Upper lobe of left lung (tissue), 4 donors: ENCODE measurements at regions not wholly inside any gene's neighbourhood (a gene's known extent, or its start where the extent isn't known, plus 50 kb on each side); places are given as distances from the start of the nearest gene placed in this dataset.

Source experiments
- EP300 ChIP-seq, 4 donors: sonication (generic); formaldehyde crosslinking; IDR thresholded peaks; one replicate each; pipeline ENCODE4 v1.5.1; 2017; ENCODE audit warnings: antibody characterized with exemption in 4 of 4, control low read depth in 2 of 4
- POLR2A ChIP-seq, 4 donors: fragments of 450-650 bp; IDR thresholded peaks; one replicate each; pipeline ENCODE4 v1.5.1; 2016 to 2017; ENCODE audit warnings: antibody characterized with exemption in 4 of 4, mild to moderate bottlenecking in 2 of 4
- POLR2AphosphoS5 ChIP-seq, 2 donors: sonication (generic); formaldehyde crosslinking; IDR thresholded peaks; one replicate each; pipeline ENCODE4 v1.5.1; 2017; ENCODE audit warnings: antibody characterized with exemption in 2 of 2
- TF ChIP-seq, protein P1 (sequence below), 6 experiments: fragments of 450-650 bp in 4 of 6; fragments of 200-600 bp in 2 of 6; sonication (generic) in 2 of 6; IDR thresholded peaks; one replicate each; pipeline ENCODE4 v1.5.1; 2016 to 2019; ENCODE audit warnings: antibody characterized with exemption in 6 of 6

DNA sequence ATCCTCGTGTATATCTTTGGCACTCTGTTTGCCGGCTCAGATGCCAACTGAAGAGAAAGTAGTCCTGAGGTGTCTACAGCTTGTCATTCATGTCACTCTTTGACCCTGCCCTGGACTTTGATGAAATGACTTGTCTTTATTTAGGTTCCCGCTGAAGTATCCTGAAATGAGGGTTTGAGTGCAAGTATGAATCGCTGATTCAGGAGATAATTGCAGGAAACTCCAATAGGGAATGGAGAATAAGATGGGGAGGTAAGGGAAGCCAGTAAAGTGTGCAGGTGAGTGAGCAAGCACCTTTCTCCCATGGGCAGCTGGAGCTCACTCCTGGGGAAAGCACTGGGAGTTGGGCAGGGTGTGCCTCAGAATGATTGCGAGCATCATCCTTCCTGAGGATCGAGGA lies 50.3 kb upstream of the ZFR start:
- TF ChIP-seq, protein P1, sequence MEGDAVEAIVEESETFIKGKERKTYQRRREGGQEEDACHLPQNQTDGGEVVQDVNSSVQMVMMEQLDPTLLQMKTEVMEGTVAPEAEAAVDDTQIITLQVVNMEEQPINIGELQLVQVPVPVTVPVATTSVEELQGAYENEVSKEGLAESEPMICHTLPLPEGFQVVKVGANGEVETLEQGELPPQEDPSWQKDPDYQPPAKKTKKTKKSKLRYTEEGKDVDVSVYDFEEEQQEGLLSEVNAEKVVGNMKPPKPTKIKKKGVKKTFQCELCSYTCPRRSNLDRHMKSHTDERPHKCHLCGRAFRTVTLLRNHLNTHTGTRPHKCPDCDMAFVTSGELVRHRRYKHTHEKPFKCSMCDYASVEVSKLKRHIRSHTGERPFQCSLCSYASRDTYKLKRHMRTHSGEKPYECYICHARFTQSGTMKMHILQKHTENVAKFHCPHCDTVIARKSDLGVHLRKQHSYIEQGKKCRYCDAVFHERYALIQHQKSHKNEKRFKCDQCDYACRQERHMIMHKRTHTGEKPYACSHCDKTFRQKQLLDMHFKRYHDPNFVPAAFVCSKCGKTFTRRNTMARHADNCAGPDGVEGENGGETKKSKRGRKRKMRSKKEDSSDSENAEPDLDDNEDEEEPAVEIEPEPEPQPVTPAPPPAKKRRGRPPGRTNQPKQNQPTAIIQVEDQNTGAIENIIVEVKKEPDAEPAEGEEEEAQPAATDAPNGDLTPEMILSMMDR (IDR thresholded peaks at IDR 0.05) = no peak
- no peak for TF ChIP-seq EP300 (IDR thresholded peaks at IDR 0.05)
- no peak for TF ChIP-seq POLR2A (IDR thresholded peaks at IDR 0.05)
- TF ChIP-seq POLR2AphosphoS5 (IDR thresholded peaks at IDR 0.05) = no peak
